ENCODE measurements at regions not wholly inside any gene's neighbourhood (a gene's known extent, or its start where the extent isn't known, plus 50 kb on each side); places are given as distances from the start of the nearest gene placed in this dataset.

DNA sequence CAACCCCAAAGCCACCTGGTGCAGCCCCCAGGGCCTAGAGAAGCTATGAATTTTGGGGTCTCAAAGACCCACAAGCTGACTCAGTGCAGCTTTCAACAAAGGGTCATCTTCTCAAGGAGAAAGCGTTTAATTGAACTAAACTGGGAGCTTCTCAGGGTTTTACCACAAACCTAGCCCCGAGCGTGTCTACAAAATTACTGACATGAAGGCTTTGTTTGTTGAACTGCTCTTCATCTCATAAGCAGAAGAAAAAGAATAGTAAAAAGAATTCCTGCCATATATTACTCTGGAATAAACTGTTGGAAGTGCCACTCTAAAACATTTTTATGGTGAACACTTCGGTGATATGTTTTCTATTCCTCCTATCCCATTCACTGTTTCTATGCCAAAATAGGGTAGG, 50.8 kb upstream of the INCENP start:
- Histone ChIP-seq H3K27ac (ENCODE audit: low read length) (no peak overlapping the region), H3K4me3 (ENCODE audit: low read length) (no peak overlapping the region)
- WGBS (ENCODE audit: insufficient coverage, insufficient read length), result no CpG with 5 or more reads among the region's 4 CpGs

DNA sequence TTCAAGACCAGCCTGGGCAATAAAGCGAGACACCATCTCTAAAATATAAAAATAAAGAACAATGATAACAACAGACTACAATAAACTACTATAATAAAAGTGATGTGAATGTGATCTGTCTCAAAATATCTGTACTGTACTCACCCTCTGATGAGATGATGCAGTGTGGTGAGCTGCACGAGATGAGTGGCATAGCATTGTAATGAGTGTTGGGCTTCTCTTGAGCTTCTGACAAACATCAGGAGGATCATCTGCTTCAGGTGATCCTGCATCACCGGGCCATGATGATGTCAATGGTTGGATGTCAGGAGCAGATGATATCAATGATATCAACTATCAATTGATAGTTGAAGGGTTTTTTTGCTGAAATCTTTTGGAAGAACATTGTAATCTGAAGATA, 52.4 kb upstream of the INCENP start:
- H3K27me3 ChIP-seq (ENCODE audit: control insufficient read depth, insufficient read depth, low read length), result no peaks in the 10 kb centered on the region
- WGBS (ENCODE audit: insufficient coverage, insufficient read length), result no CpG with 5 or more reads among the region's 3 CpGs
- H3K9me3 ChIP-seq (ENCODE audit: control insufficient read depth, insufficient read depth, low read length), result no peaks in the 10 kb centered on the region
- no peak overlapping the region for H3K4me3 ChIP-seq (ENCODE audit: low read length)
- DNase-seq (ENCODE audit: low read depth, low spot score), result no peak
- H3K27ac ChIP-seq (ENCODE audit: low read length), result no peak overlapping the region
- H3K4me1 ChIP-seq (ENCODE audit: control insufficient read depth, insufficient read depth, low read length), result no peaks in the 10 kb centered on the region
- no peaks in the 10 kb centered on the region for H3K36me3 ChIP-seq (ENCODE audit: control insufficient read depth, insufficient read depth, low read length)

More for the DNA sequence above, 50.8 kb upstream of the INCENP start:
- Histone ChIP-seq H3K27me3 (ENCODE audit: control insufficient read depth, insufficient read depth, low read length) (no peaks in the 10 kb centered on the region), H3K9me3 (ENCODE audit: control insufficient read depth, insufficient read depth, low read length) (no peaks in the 10 kb centered on the region), H3K36me3 (ENCODE audit: control insufficient read depth, insufficient read depth, low read length) (no peaks in the 10 kb centered on the region), H3K4me1 (ENCODE audit: control insufficient read depth, insufficient read depth, low read length) (no peaks in the 10 kb centered on the region)
- DNase-seq (ENCODE audit: low read depth, low spot score), result no peak

DNA sequence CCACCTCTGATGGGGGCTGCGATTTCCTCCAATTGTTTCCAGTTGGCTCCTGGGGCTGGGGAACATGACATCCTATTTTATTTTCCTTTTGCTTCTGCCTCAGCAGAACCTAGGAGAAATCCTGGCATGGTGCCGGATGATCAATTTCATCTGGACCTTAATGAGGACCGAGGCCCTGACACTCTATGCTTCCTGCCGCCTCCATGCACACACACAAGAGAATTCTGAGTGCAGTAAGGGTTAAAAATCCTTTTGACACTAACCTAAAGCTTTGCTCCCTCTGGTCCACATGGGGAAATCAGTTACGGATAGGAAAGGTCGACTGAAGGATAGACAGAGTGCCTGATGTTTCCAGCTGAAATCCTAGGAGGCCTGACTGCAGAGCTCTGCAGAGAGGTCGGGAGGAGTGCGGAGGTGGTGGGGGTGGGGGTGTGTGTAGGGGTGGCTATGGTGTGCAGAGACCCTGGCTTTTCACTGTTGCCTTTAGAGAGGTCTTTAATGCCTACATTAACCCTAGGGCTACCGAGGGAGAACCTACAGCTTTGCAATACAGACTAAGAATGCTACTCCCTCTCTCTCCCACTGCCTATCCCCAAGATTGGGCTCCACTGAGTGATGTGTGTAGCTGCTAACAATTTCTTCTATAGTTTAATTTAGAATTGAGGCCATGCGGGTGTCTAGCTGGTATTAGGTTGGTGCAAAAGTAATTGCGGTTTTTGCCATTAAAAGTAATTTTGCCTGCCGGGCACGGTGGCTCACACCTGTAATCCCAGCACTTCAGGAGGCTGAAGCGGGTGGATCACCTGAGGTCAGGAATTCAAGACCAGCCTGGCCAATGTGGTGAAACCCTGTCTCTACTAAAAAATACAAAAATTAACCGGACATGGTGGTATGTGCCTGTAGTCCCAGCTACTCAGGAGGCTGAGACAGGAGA, 53.6 kb upstream of the INCENP start:
- H3K4me1 ChIP-seq (ENCODE audit: control insufficient read depth, insufficient read depth, low read length), result no peaks in the 10 kb centered on the region
- H3K27me3 ChIP-seq (ENCODE audit: control insufficient read depth, insufficient read depth, low read length), result no peaks in the 10 kb centered on the region
- no peak overlapping the region for H3K4me3 ChIP-seq (ENCODE audit: low read length)
- no peaks in the 10 kb centered on the region for H3K36me3 ChIP-seq (ENCODE audit: control insufficient read depth, insufficient read depth, low read length)
- H3K9me3 ChIP-seq (ENCODE audit: control insufficient read depth, insufficient read depth, low read length), result no peaks in the 10 kb centered on the region
- H3K27ac ChIP-seq (ENCODE audit: low read length), result no peak overlapping the region
- no peak for DNase-seq (ENCODE audit: low read depth, low spot score)
- no CpG with 5 or more reads among the region's 15 CpGs for WGBS (ENCODE audit: insufficient coverage, insufficient read length)

DNA sequence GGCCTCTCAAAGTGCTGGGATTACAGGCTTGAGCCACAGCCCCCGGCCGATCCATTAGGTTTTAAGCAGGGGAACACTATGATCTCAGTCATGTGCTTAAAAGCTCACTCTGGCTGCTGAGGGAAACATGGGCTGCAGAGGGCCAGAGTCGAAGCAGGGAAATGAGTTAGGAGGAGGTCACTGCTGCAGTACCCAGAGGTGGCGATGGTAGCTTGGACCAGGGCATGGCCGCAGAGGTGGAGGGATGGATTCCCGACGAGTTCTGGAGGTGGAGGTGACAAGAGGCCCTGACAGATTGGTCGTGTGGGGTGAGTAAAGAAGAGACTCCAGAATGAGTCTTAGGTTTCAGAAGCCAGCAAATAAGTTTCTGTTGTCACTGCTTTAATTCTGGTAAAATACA, 54.4 kb upstream of the INCENP start:
- Histone ChIP-seq H3K27me3 (ENCODE audit: control insufficient read depth, insufficient read depth, low read length) (no peaks in the 10 kb centered on the region), H3K4me1 (ENCODE audit: control insufficient read depth, insufficient read depth, low read length) (no peaks in the 10 kb centered on the region), H3K27ac (ENCODE audit: low read length) (no peak overlapping the region), H3K9me3 (ENCODE audit: control insufficient read depth, insufficient read depth, low read length) (no peaks in the 10 kb centered on the region), H3K4me3 (ENCODE audit: low read length) (no peak overlapping the region), H3K36me3 (ENCODE audit: control insufficient read depth, insufficient read depth, low read length) (no peaks in the 10 kb centered on the region)
- WGBS (ENCODE audit: insufficient coverage, insufficient read length), result no CpG with 5 or more reads among the region's 8 CpGs
- no peak for DNase-seq (ENCODE audit: low read depth, low spot score)

DNA sequence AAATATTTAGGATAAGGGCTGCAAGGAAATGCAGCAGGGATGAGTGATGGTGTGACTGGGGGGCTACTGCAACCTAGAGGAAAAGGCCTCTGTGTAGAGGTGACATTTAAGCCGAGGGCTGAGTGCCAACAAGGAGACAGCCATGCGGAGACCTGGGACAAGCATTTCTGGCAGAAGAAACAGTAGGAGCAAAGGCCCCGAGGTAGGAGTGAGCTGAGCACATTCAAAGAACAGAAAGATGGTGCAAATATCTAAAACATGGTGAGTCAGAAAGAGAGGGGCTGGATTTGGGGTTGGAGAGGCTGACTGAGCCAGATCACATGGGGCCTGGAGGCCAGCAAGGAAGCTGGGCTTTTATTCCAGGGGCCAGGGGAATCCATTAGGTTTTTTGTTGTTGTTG, 55.1 kb upstream of the INCENP start:
- Histone ChIP-seq H3K9me3 (ENCODE audit: control insufficient read depth, insufficient read depth, low read length) (no peaks in the 10 kb centered on the region), H3K4me3 (ENCODE audit: low read length) (no peak overlapping the region), H3K36me3 (ENCODE audit: control insufficient read depth, insufficient read depth, low read length) (no peaks in the 10 kb centered on the region), H3K27me3 (ENCODE audit: control insufficient read depth, insufficient read depth, low read length) (no peaks in the 10 kb centered on the region), H3K4me1 (ENCODE audit: control insufficient read depth, insufficient read depth, low read length) (no peaks in the 10 kb centered on the region), H3K27ac (ENCODE audit: low read length) (no peak overlapping the region)
- no peak for DNase-seq (ENCODE audit: low read depth, low spot score)
- no CpG with 5 or more reads among the region's 3 CpGs for WGBS (ENCODE audit: insufficient coverage, insufficient read length)

DNA sequence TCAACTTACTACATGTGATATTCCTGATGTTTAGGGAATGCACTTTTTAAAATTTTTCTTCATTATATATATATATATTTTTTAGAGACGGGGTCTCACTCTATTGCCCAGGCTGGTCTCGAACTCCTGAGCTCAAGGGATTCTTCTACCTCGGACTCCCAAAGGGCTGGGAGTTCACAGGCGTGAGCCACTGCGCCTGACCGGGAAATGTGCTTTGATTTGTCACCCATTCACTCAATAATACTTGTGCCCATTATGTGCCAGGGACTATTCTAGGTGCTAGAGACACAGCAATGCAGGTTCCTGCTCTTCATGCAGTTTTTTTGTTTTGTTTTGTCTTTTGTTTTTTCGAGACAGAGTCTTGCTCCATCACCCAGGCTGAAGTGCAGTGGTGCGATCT, 56.1 kb upstream of the INCENP start:
- no peaks in the 10 kb centered on the region for H3K4me1 ChIP-seq (ENCODE audit: control insufficient read depth, insufficient read depth, low read length)
- no peaks in the 10 kb centered on the region for H3K27me3 ChIP-seq (ENCODE audit: control insufficient read depth, insufficient read depth, low read length)
- no CpG with 5 or more reads among the region's 8 CpGs for WGBS (ENCODE audit: insufficient coverage, insufficient read length)
- H3K4me3 ChIP-seq (ENCODE audit: low read length), result no peak overlapping the region
- no peak overlapping the region for H3K27ac ChIP-seq (ENCODE audit: low read length)
- no peaks in the 10 kb centered on the region for H3K36me3 ChIP-seq (ENCODE audit: control insufficient read depth, insufficient read depth, low read length)
- DNase-seq (ENCODE audit: low read depth, low spot score), result no peak
- H3K9me3 ChIP-seq (ENCODE audit: control insufficient read depth, insufficient read depth, low read length), result no peaks in the 10 kb centered on the region

DNA sequence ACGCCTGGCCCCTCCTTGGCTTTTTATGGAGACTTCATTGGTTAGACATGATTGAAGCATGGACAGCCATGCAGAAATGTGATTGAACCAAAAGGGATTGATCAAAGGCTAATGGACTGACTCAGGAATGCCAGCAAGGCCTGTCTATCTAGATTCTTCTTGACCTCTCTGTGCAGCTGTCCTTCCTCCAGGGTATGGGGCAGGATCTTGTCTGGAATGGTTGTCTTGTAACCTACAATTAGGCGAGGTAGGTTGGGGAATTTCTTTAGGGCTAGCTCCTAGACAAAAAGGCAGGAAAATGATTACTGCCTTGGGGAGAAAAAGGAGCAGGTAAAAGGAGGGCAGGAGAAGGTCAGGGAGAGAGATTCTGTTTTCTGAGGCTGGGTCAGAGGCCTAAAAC, 59.6 kb upstream of the INCENP start:
- Histone ChIP-seq H3K36me3 (ENCODE audit: control insufficient read depth, insufficient read depth, low read length) (no peaks in the 10 kb centered on the region), H3K27me3 (ENCODE audit: control insufficient read depth, insufficient read depth, low read length) (no peaks in the 10 kb centered on the region), H3K27ac (ENCODE audit: low read length) (no peak overlapping the region), H3K4me1 (ENCODE audit: control insufficient read depth, insufficient read depth, low read length) (no peaks in the 10 kb centered on the region), H3K9me3 (ENCODE audit: control insufficient read depth, insufficient read depth, low read length) (no peaks in the 10 kb centered on the region), H3K4me3 (ENCODE audit: low read length) (no peak overlapping the region)
- no CpG with 5 or more reads among the region's 2 CpGs for WGBS (ENCODE audit: insufficient coverage, insufficient read length)
- DNase-seq (ENCODE audit: low read depth, low spot score), result no peak

DNA sequence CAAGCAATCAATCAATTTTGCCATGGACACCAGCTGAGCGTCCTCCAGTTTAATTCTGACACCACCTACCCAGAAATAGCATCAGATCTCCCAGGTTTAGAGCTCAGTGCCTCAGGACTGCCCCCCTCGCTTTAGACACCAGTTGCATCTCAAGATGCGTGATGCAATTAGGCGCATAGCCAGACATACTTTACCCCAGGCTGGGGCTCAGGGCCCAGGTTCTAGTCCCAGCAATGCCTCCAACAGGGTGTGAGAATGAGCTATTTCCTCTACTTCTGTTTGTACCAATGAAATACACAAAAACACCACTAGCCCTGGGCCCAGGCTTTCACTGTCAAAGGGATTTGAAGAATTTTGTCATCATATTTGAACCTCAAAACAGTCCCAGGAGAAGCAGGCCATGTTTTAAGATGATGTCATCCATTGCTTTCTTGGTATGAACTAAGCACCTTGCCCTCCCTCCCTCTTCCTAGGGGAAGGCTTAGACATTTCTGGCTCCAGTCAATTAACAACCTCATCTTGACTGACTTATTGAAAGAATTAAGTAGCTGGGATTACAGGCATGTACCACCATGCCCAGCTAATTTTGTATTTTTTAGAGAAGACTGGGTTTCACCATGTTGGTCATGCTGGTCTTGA, 61.5 kb upstream of the INCENP start:
- H3K36me3 ChIP-seq (ENCODE audit: control insufficient read depth, insufficient read depth, low read length), result no peaks in the 10 kb centered on the region
- DNase-seq (ENCODE audit: low read depth, low spot score), result no peak
- H3K27ac ChIP-seq (ENCODE audit: low read length), result no peak overlapping the region
- no peaks in the 10 kb centered on the region for H3K4me1 ChIP-seq (ENCODE audit: control insufficient read depth, insufficient read depth, low read length)
- no peak overlapping the region for H3K4me3 ChIP-seq (ENCODE audit: low read length)
- WGBS (ENCODE audit: insufficient coverage, insufficient read length), result no CpG with 5 or more reads among the region's 4 CpGs
- no peaks in the 10 kb centered on the region for H3K9me3 ChIP-seq (ENCODE audit: control insufficient read depth, insufficient read depth, low read length)
- no peaks in the 10 kb centered on the region for H3K27me3 ChIP-seq (ENCODE audit: control insufficient read depth, insufficient read depth, low read length)

DNA sequence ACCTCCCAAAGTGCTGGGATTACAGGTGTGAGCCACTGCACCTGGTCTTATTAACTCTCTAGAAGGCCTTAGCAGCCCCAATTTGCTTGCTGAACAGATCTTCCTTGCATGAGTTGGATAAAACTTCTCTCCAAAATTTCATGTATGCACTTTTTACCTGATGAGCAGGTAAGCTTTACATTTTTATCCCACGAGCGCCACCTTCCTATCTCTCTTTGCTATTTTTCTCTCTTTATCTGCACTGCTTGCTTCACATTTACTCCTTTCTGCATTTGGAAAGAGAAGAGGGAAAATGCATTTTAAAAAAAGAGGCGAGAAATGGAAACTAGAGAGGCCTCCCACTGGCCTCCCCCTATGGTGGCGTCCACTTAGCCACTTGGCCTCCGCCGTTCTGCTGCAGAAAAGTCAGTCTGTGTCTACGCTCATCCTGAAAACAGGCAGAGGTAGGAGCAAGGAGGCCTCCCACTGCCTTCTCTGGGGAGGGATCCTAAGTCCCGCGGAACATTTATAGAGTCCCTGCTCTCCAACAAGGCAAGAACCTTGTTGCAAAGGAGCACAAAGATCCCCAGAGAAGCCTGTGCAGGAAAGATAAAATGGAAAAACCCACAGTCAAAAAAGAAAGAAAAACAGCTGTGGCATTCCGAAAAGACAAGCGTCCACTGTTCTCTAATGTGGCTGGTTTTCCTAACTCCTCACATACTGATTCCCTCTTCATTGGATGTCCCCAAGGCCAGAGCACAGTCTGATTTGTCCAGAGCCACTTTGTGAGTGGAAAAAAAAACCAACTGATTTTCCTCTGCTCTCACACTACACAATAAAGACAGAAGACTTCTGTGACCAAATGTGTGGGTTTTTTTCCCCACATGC, 62.2 kb upstream of the INCENP start:
- no CpG with 5 or more reads among the region's 11 CpGs for WGBS (ENCODE audit: insufficient coverage, insufficient read length)
- Histone ChIP-seq H3K4me1 (ENCODE audit: control insufficient read depth, insufficient read depth, low read length) (no peaks in the 10 kb centered on the region), H3K9me3 (ENCODE audit: control insufficient read depth, insufficient read depth, low read length) (no peaks in the 10 kb centered on the region), H3K4me3 (ENCODE audit: low read length) (no peak overlapping the region), H3K27me3 (ENCODE audit: control insufficient read depth, insufficient read depth, low read length) (no peaks in the 10 kb centered on the region), H3K27ac (ENCODE audit: low read length) (no peak overlapping the region), H3K36me3 (ENCODE audit: control insufficient read depth, insufficient read depth, low read length) (no peaks in the 10 kb centered on the region)
- DNase-seq (ENCODE audit: low read depth, low spot score), result no peak

DNA sequence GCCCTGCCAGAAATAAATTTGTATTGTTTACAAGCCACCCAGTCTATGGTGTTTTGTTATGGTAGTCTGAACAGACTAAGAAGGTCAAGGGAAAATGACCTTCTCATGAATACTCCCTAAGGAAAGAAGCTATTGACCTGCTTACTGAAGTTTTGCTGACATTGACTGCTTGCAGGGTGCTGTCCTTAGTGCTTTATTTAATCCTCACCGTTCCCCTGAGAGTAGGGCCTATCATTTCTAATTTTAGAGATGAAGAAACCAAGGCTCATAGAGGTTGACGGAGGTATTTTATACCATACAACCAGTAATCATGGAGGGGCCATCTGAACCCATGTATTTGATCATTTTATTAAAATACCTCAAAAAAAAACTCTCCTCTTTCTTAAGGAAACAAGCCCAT, 66.7 kb upstream of the INCENP start:
- Histone ChIP-seq H3K9me3 (ENCODE audit: control insufficient read depth, insufficient read depth, low read length) (no peaks in the 10 kb centered on the region), H3K36me3 (ENCODE audit: control insufficient read depth, insufficient read depth, low read length) (no peaks in the 10 kb centered on the region), H3K27me3 (ENCODE audit: control insufficient read depth, insufficient read depth, low read length) (no peaks in the 10 kb centered on the region), H3K27ac (ENCODE audit: low read length) (no peak overlapping the region), H3K4me3 (ENCODE audit: low read length) (no peak overlapping the region), H3K4me1 (ENCODE audit: control insufficient read depth, insufficient read depth, low read length) (no peaks in the 10 kb centered on the region)
- DNase-seq (ENCODE audit: low read depth, low spot score), result no peak
- WGBS (ENCODE audit: insufficient coverage, insufficient read length), result no CpG with 5 or more reads among the region's 2 CpGs

Data from iPS DF 6.9 (cell line).